Neural progenitor cell (in vitro differentiated cells): ENCODE measurements at regions not wholly inside any gene's neighbourhood (a gene's known extent, or its start where the extent isn't known, plus 50 kb on each side); places are given as distances from the start of the nearest gene placed in this dataset.

ENCODE experiments used
- EZH2 ChIP-seq: fragments of 200-600 bp; sonication (generic); IDR thresholded peaks from 2 replicates; pipeline ENCODE4 v1.6.1; 2017; ENCODE audit warnings: antibody characterized with exemption, mild to moderate bottlenecking, moderate library complexity
- TF ChIP-seq, protein P1 (sequence below): fragments of 200-600 bp; sonication (generic); IDR thresholded peaks from 2 replicates; pipeline ENCODE4 v1.5.1; 2017; ENCODE audit warnings: antibody characterized with exemption, mild to moderate bottlenecking

DNA sequence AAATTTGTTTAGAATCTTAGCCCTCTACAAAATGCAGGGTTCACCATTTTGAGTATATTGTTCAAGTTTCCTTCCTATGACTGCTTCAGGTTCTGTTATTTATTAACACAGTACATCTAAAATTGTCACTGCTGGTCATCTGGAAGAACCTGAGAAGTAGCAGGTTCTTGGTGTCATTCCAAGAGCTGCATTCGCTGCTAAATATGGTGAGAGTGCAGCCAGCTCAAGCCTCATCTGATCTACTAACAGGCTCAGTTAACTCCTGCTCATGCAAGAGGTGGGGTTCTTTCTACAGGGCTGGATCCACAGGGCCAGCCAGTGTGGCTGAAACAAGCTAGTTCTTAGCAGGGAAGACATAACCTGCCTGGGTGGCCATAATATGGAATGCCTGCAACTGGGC lies 1946.1 kb downstream of the TP53TG3F start:
- TF ChIP-seq EZH2, result no peak
- TF ChIP-seq, protein P1, sequence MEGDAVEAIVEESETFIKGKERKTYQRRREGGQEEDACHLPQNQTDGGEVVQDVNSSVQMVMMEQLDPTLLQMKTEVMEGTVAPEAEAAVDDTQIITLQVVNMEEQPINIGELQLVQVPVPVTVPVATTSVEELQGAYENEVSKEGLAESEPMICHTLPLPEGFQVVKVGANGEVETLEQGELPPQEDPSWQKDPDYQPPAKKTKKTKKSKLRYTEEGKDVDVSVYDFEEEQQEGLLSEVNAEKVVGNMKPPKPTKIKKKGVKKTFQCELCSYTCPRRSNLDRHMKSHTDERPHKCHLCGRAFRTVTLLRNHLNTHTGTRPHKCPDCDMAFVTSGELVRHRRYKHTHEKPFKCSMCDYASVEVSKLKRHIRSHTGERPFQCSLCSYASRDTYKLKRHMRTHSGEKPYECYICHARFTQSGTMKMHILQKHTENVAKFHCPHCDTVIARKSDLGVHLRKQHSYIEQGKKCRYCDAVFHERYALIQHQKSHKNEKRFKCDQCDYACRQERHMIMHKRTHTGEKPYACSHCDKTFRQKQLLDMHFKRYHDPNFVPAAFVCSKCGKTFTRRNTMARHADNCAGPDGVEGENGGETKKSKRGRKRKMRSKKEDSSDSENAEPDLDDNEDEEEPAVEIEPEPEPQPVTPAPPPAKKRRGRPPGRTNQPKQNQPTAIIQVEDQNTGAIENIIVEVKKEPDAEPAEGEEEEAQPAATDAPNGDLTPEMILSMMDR, result no peak
